ENCODE measurements at regions not wholly inside any gene's neighbourhood (a gene's known extent, or its start where the extent isn't known, plus 50 kb on each side); places are given as distances from the start of the nearest gene placed in this dataset.

DNA sequence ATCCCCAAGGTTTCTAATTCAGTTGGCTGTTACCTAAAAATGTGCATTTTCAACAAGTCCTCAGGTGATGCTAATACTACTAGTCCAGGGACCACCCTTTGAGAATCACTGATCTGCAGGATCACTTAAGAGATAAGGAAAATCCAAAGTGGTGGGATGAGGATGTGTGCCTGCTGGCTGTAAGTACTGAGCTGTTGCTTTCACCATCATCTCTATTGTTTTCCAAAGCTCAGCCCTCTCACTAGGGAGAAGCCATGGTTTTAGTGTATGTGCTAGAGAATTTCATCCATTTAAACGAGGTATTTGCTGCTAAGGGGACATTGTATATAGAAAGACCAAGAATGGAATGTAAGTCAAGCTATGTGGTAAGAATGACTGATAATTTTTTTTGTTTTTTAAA lies 202.3 kb downstream of the KIF21A start:
- no peaks in the 10 kb centered on the region for H3K27me3 ChIP-seq (ENCODE audit: control insufficient read depth in 2 of 2, insufficient read depth in 2 of 2, low read length in 2 of 2)

More for the DNA sequence above, 202.3 kb downstream of the KIF21A start:
- Histone ChIP-seq H3K27ac (ENCODE audit: insufficient read depth, low read depth, low read length) (no peak overlapping the region), H3K9me3 (replicated peaks; ENCODE audit: control insufficient read depth, insufficient read depth, low read length) (no peaks in the 10 kb centered on the region), H3K79me2 (ENCODE audit: control insufficient read depth, insufficient read depth, low read length) (no peaks in the 10 kb centered on the region), H4K20me1 (replicated peaks; ENCODE audit: control insufficient read depth, extremely low read depth, insufficient read depth, low read length) (no peaks in the 10 kb centered on the region), H3K9ac (replicated peaks; ENCODE audit: extremely low read depth, insufficient read depth, low read length) (no peak overlapping the region), H3K4me1 (ENCODE audit: control insufficient read depth, extremely low read depth, insufficient read depth, low read length) (no peaks in the 10 kb centered on the region), H3K4me2 (ENCODE audit: insufficient read depth, low read length) (no peak overlapping the region), H3K36me3 (ENCODE audit: control insufficient read depth in 2 of 2, extremely low read depth in 1 of 2, insufficient read depth in 2 of 2, low read length in 2 of 2) (no peaks in the 10 kb centered on the region), H2AFZ (ENCODE audit: low read depth, low read length) (no peak overlapping the region), H3K4me3 (replicated peaks in 1 of 3; ENCODE audit: insufficient read depth in 1 of 3, low read depth in 1 of 3, low read length in 3 of 3) (no peak overlapping the region), H3K9me1 (replicated peaks; ENCODE audit: control insufficient read depth, extremely low read depth, insufficient read depth, low read length) (no peaks in the 10 kb centered on the region)
- TF ChIP-seq JUN (IDR thresholded peaks at IDR 0.05; ENCODE audit: borderline replicate concordance, insufficient read depth, insufficient read length, low read depth) (no peak), EZH2 (IDR thresholded peaks at IDR 0.05; ENCODE audit: borderline replicate concordance, low read depth, low read length, severe bottlenecking) (no peak), GATA2 (IDR thresholded peaks at IDR 0.05; ENCODE audit: insufficient read depth, insufficient read length, low read depth, low read length) (no peak), POLR2AphosphoS5 (IDR thresholded peaks at IDR 0.05; ENCODE audit: insufficient read depth, low read depth, low read length) (no peak), POLR2A (IDR thresholded peaks at IDR 0.05; ENCODE audit: low read depth, low read length) (no peak), CTCF (IDR thresholded peaks at IDR 0.05; ENCODE audit: extremely low read depth in 1 of 2, insufficient read depth in 1 of 2, low read depth in 1 of 2, low read length in 2 of 2) (no peak), FOS (IDR thresholded peaks at IDR 0.05; ENCODE audit: borderline replicate concordance, insufficient read depth, low read length) (no peak), MYC (IDR thresholded peaks at IDR 0.05; ENCODE audit: low read depth, low read length) (no peak)
- TF ChIP-seq, protein P1, sequence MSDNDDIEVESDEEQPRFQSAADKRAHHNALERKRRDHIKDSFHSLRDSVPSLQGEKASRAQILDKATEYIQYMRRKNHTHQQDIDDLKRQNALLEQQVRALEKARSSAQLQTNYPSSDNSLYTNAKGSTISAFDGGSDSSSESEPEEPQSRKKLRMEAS (IDR thresholded peaks at IDR 0.05; ENCODE audit: insufficient read depth, insufficient read length), result no peak
- FAIRE-seq (no peak), DNase-seq (ENCODE audit: low read depth, low spot score) (no peak)
- ChIA-PET CTCF (interaction anchor here (1.8 kb wide), 1 partner anchor 32 kb away, joined by 5 read pairs; no protein-coding TSS in a partner anchor), POLR2A (no interaction called here)
- dilution Hi-C loops (cut with MboI; ENCODE audit: extremely low pct_ligation_motif_present, low sequenced_read_pairs), result no loop called here
- intact Hi-C loops (cut with micrococcal nuclease), result no loop called here
- BruUV-seq (replicated peaks), result no TSS peak

All from endothelial cell of umbilical vein (primary cell).